GM18508 (cell line): ENCODE measurements at regions not wholly inside any gene's neighbourhood (a gene's known extent, or its start where the extent isn't known, plus 50 kb on each side); places are given as distances from the start of the nearest gene placed in this dataset.

ENCODE experiments used
- ATAC-seq: cut with Tn5 transposase; IDR thresholded peaks from one replicate; pipeline ENCODE4 v1.9.1; 2021; ENCODE audit warnings: moderate number of reproducible peaks; ENCODE audit not compliant: insufficient read depth, unreplicated experiment

DNA sequence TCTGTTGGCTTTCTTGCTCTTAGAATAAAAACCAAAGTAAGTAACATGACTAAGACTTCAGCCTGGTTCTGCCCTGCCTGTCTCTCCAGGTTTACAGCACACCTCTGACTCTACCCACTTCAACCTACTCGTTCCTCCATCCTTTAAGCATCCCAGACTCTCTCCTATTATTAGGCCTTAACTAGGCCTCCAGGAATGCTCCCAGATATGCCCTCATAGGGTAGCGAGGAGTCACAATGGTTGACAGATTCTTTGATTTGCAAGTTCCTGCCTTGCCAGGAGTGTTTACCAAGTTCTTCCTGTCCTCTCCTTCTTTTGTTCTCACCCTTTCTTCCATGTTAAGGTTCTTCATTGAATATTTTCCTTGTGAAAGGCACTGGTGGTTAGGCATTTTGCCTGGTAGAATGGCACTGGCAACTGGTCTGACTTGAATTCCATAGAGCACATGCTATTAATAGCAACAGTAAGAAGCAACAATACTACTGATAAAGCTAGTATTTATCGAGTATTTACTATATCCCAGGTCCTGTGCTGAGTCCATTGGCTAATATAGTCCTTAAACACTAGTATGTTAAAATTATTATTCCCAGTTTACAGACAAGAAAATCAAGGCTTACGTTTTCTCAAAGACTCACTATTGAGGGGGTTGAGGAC lies 327.9 kb upstream of the PRKCQ start:
- ATAC-seq = no peak

DNA sequence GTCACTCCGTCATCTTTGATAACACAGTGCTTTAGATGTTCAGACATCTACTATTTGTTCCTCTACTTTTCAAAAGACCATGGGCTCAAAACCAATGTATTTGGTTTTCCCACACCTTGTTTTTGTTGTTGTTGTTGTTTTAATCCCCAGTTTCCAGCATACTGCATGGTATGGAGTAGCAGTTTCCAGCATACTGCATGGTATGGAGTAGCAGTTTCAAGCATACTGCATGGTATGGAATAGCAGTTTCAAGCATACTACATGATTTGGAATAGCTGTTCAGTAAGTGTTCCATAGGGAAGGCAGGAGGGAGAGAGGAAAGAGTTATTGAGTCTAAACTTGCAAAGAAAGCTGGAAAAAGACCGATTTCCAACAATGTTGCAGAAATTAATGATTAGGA lies 314.3 kb upstream of the PRKCQ start:
- no peak for ATAC-seq

DNA sequence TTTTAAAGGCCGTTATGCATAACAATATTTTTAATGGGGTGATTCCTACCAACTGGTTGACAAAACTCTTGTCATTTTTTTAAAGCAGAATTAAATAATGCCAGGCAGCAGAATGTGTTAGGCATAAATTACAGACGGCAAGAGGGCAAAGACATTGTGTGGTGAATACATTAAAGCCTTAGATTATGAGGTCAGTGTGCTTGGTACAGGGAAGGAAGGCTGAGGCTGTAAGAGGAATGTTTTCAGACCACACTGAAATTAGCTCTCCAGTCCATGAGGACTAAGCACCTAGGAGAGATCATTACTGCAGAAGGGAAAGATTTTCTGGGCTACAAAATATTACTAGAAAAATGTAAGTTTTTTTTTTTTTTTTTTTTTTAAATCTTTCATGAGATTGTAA lies 312.8 kb upstream of the PRKCQ start:
- no peak for ATAC-seq

DNA sequence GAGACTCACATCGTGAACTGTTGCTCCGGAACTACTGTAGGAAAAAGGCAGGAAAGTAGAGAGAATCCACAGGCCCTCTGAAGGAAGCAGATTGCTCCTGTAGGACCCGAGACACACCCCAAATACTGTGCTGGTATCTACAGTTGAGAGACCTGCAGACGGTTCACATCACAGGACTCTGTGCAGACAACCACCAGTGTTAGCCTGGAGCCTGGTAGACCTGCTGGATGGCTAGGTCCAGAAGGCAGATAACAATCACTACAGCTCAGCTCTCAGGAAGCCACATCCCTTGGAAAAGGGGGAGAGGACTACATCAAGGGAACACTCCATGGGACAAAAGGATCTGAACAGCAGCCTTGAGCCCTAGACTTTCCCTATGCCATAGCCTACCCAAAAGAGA lies 311.8 kb upstream of the PRKCQ start:
- no peak for ATAC-seq

DNA sequence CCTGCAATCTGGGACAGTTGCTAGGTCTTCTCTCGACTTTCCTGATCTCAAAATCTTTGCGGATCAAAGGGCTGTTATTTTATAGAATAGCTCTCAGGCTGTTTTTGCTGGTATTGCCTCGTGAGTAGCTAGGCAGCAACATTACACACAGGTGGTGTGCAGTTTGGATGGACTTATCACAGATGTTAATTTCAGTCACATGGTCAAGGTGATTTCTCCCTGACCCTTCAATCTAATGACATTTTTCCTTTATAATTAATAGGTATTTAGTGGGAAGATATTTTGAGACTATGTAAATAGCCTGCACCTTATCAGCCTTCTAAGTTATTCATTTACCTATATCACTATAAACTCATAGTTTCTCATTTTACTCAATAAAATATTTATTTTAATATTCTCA lies 309.6 kb upstream of the PRKCQ start:
- ATAC-seq = no peak

DNA sequence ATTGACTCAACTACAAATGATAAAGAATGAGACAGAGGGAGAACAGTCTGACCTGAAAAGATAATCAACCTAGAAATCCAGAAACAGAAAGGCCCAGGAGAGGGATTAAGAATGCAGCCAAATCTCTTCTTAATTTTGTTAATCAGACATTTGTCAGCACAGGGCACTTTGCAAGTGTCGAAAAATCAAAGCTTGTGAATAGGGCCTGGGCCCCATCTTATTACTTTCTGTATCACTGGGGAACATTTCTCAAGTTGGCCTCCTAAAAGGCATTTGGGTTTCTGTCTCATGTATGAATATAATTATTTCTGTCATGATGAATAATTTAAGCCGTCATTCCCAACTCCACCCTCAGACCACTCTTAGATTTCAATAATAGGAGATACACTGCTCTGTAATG lies 308.4 kb upstream of the PRKCQ start:
- no peak for ATAC-seq

DNA sequence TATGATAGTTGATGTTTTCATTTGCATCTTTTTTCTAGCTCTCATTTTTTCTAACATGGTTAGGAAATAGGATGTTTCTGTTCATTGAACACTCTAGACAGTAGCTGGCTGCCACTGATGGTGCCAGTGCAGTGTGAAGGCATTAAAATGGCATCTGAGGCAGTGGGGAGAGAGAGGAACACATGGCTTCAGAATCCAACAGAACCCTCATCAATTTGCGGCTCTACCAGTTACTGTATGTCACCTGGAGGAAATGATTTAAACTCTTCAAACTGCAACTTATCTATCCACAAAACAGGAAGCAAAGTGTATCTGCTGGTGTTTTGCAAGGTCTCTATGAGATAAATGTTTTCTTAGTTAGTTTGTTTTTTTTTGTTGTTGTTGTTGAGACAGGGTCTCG lies 305.2 kb upstream of the PRKCQ start:
- no peak for ATAC-seq

DNA sequence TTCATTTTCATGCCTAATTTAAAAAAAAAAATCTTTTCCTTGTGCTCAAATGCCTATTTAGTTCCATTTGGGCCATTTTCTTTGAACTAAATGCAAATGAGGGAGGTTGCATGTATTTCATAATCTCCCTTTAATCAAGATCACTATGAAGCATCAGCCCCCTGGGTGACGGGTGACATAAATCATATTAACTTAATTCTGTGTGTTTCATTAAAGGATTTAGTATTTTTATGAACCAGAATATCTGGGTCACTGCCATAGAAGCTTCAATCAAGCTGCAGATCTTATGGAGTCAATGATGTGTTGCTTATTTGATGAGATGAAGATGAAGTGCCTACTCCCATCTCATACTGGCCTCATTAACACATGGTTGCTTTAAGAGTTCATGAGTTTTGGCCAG lies 301.9 kb upstream of the PRKCQ start:
- no peak for ATAC-seq

DNA sequence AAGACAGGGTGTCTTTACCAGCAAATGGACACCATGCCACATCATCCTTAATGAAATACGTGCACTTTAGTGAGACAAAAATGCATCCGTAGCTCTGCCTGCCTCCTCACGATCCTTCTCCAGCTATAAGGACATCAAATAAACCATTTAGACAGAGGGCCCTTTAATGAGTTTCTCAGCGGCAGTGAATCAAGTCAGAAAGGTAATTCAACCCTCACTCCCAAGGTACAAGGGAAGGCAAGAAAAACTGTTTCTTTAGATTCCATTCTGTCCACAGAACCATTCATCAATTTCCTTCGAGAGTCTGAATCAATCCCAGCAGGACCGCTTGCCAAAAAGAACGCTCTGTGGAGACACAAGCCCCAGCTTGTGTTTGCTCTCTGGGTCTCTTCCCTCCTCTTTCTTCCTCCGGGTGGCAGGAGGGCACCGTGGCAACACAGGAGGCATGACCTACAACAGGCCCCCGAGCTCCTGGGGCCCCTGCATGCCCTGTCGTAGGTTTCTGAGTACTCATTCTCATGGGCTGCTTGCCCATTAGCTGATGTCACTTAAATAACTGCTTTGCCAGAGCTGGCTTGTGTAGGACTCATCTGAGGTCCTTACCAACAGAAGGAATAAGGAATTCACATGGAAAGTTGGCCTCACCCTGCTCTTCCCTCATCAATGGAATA lies 297.8 kb upstream of the PRKCQ start:
- no peak for ATAC-seq

DNA sequence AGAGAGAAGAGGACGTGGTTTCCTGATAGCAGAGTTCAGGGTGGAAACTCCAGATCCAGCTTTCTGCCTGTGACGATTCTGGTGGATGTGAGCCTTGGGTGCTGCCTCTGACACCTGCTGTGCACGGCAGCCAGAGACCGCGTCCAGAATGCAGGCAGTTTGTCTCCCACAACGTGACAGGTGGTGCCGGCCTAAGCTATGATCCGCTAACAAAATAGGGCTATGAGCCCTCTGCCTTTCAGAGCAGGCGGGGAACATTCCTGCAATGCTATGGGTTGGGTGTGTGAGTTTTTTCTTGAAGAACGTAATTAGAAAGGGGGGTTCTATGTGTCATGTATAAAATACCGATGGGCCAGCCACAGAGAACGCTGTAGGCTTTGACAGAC lies 297.3 kb upstream of the PRKCQ start:
- no peak for ATAC-seq

DNA sequence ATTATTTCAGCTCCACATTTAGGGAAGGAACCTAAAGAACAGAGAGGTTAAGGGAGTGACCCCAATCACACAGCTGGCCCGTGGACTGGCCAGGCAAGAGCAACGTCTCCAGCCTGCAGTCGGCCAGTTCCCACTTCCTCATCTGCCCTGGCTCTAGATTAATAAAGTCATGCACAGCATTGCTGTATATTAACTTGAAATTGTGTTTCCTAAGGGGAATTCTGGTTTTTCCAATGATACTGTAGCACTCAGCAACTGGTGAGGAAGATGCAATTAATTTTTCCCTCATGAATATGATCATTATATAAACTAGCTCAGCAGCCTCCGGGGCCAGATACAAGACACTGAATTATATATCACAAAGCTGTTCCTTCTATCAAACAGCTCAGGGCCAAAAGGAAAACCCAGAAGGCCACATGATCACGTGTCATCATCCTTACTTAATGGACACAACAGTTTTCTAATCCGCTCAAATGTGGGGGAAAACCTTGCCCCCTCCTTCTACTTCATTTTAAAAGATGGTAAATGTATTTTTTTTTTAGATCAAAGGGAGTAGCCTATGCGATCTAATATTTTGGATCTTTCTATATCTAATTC lies 295.3 kb upstream of the PRKCQ start:
- ATAC-seq = no peak

DNA sequence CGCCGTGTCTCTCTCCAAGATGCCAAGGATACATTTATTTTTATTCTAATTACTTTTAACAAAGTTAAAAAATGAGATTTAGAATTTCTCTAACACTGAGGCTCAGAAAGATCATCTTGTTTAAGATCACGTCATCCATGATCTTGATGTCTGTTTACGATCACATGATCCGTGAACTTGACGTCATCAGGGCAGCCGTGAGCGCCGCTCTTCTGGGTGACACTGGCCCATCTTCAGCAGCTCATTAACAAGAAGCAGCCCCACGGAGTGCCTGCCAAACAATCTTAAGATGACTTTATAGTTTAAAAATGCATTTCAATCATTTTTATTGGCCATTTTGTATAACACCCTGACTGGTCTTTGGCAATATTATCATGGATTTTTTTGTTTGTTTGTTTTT lies 291.1 kb upstream of the PRKCQ start:
- no peak for ATAC-seq

DNA sequence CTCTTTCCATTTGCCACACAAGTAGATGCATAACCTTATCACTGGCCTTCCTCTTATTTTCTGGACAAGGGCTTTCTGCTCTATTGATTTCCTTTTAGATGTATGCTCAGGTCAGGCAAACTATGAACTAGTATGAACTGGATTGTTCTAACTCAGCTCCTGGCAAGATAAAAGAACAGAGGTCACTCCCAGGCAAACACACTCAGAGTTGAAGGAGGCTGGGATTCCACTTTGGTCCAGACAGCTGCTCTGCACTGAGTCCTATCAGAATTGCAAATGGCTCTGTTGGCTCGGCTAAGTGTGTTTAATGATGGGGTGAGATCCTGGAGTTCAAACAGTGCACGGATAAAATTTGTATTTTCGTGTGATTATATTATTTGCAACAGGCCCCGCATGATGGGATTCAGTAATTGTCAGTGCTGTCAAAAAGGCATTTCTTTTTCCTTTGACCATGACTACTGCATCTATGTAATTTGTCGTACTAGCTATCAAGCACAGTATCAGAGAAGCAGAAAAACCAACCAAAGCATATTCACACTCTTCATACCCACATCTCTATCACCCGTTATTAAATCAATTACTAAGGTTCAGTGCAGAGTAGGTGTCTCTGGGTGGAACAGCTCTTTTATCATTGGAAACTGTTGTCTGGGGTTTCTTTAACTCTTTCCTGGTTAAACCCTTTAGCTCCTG lies 288.1 kb upstream of the PRKCQ start:
- no peak for ATAC-seq

DNA sequence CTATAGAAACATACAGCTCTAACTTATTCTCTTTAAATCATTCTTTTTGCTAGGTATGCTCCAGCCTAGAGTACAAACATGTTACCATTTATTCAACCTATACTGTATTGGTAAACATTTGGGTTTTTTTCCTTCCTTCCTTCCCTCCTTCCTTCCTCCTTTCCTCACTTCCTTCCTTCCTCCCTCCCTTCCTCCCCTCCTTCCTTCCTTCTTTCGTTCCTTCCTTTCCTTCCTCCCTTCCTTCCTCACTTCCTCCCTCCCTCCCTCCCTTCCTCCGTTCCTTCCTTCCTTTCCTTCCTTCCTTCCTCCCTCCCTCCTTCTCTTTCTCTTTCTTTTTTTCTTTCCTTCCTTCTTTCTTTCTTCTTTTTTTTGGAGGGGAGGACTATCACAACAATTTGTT lies 286.7 kb upstream of the PRKCQ start:
- no peak for ATAC-seq

DNA sequence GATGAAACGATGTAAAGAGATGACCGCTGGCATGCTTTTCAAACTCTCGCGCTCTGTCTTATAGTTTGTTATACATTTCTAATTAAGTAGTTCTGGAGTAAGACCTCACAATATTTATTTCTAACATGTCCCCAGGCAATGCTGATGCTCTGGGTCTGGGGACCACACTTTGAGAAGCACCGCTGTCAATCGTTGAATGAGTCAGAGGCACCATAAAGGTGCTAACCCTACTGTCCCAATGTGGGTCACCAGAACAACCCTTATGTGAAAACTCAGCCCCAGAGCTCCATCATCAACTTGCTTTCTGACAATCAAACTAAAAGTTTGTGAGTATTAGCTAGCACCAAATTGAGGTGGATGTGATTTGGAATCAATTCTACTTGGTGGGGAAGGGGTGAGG lies 284.1 kb upstream of the PRKCQ start:
- ATAC-seq = no peak

DNA sequence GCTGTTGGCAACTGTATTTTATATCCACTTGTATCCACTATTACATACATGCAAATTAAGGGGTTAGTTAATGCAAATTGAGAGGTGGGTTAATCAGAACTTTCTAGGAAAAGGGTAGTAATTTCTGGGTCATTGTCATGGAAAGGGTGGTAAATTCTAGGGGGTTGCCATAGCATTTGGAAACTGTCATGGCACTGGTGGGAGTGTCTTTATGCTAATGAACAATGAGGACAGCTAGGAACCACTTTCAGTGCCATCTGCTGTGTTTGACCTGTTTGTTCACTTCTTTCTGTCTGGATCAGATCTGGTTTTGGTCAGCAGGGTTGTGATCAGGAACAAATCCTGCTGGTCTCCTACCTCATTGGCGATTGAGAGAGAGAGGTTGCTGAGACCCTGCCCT lies 283.3 kb upstream of the PRKCQ start:
- no peak for ATAC-seq

DNA sequence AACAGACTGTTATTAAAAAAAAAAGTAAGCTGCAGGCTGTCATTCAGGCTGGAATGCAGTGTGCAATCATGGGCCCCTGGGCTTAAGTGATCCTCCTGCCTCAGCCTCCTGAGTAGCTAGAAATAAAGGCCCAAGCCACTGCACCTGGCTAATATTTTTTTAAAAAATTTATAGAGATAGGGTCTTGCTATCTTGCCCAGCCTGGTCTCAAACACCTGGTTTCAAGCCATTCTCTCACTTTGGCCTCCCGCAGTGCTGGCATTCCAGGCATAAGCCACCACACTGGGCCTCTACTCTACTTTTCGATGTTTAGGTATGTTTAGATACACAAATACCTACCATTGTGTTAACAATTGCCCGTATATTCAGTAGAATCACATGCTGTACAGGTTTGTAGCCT lies 270.4 kb upstream of the PRKCQ start:
- ATAC-seq = no peak

DNA sequence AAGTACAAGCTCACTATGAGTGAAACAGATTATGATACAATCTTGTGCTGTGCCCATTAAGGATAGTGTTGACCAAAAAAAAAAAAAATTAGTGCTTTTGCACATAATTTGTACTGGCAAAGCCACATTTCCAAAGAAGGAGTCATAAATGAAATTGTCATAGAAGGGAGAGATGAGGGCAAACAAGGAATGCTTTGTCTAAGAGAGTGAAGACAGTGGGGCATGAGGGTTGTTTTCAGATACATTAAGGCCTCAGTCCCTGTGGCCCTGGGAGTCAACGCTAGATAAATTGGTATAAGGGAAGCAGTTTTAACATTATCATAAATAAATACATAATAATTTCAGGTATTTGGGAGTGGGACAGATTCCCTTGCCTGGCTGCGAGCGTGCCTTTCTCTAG lies 267.5 kb upstream of the PRKCQ start:
- ATAC-seq = no peak

DNA sequence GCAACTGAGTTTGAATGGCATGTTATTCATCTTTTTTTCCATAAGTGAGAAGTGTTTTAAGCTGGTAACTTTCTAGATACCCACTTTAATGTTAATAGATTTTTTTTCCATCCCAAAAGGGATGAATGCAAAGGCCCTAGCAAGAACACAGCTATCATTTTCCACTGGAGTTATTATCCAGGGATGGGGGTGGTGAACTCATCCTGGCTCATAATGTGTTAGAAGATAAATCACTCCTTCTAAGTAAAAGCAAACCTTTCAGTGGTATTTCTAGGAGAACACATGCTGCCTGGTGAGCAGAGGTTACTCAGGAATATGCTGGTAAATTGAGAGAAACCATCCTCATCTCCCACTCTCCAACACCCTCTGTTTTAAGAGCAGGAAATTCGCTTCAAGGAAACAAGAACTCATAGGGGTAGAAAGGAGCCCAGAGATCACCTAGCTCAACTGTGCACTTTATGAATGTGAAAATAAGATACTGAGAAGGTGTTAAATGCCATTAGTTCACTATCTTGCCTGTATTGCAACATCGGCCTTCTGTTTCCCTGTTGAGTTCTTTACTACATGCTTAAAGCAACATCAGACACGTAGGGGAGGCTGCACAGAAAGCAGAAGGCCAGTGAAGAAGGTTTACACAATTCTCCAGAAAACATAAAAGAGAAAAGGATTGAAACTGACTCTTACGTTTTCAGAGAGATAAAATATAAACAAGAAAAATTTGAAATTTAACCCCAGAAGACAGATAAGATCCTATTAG lies 264.0 kb upstream of the PRKCQ start:
- ATAC-seq = no peak

DNA sequence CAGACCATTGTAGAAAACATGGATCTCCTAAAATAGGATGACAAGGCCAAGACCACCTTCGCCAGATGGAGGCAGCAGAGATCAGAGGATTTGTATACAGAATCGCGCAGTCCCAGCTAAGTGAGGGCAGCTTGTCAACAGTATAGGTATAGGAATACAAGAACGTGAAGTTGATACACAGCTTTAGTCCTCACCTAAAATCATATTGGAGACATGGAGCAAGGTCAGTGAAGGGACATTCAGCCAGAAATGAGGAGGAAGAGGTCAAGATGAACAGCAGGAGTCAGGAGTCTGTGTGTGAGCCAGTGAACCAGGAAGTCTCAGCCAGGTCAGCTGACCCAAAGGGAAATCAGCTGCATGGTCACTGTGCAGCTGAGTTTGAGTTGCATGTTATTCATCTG lies 263.4 kb upstream of the PRKCQ start:
- ATAC-seq = no peak

DNA sequence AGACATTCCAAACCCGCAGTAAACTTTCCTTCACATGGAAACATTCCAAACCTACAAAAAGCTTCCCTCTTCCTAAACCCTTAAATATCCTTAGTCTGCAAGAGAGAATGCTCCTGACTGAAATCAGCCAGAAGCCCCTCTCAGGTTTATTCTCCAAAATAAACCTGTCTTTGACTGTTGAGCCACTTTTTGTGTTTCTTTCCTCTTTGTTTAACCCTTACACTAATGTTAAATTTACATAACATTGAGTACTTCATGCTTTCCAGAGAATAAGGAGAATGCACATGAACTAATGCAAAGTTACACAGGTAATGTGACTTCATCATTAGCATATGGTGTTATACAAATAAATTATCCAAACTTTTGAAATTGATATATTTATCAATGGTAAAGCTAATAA lies 262.6 kb upstream of the PRKCQ start:
- ATAC-seq = no peak
